LNCaP clone FGC (cell line): ENCODE measurements at regions not wholly inside any gene's neighbourhood (a gene's known extent, or its start where the extent isn't known, plus 50 kb on each side); places are given as distances from the start of the nearest gene placed in this dataset.
A peak's percentile ranks its signal among the peaks of the same experiment; 100 is the strongest.
"Not testable (repeated sequence)": the region's sequence is repeated elsewhere in the genome, so short reads cannot be mapped to it uniquely, and the experiment has no call there.

Source experiments
- DNase-seq: peaks from one replicate; pipeline ENCODE4 v3.0.0-alpha.2; 2011; ENCODE audit warnings: low read depth
- H3K4me3 ChIP-seq: 2 replicates; pipeline ENCODE4 v1.5.1; 2011; ENCODE audit warnings: mild to moderate bottlenecking, low read depth, low read length, control low read depth
- TF ChIP-seq, protein P1 (sequence below): IDR thresholded peaks from 2 replicates; pipeline ENCODE4 v1.5.1; 2012; ENCODE audit warnings: mild to moderate bottlenecking; ENCODE audit not compliant: control insufficient read depth, insufficient read depth; ENCODE audit errors: extremely low read depth

- H3K4me3 ChIP-seq: no peak overlapping the region
- TF ChIP-seq, protein P1, sequence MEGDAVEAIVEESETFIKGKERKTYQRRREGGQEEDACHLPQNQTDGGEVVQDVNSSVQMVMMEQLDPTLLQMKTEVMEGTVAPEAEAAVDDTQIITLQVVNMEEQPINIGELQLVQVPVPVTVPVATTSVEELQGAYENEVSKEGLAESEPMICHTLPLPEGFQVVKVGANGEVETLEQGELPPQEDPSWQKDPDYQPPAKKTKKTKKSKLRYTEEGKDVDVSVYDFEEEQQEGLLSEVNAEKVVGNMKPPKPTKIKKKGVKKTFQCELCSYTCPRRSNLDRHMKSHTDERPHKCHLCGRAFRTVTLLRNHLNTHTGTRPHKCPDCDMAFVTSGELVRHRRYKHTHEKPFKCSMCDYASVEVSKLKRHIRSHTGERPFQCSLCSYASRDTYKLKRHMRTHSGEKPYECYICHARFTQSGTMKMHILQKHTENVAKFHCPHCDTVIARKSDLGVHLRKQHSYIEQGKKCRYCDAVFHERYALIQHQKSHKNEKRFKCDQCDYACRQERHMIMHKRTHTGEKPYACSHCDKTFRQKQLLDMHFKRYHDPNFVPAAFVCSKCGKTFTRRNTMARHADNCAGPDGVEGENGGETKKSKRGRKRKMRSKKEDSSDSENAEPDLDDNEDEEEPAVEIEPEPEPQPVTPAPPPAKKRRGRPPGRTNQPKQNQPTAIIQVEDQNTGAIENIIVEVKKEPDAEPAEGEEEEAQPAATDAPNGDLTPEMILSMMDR: 0 out of 2 replicates have a peak, but pooled peaks have one; percentile 9
- DNase-seq: no peak
Measured at GRCh38 chr15:91447991-91448644, 348.1 kb downstream of the SV2B start.

- DNase-seq, H3K4me3 ChIP-seq: not testable (repeated sequence)
Measured at GRCh38 chr15:91453376-91453775, 353.3 kb downstream of the SV2B start.

DNA sequence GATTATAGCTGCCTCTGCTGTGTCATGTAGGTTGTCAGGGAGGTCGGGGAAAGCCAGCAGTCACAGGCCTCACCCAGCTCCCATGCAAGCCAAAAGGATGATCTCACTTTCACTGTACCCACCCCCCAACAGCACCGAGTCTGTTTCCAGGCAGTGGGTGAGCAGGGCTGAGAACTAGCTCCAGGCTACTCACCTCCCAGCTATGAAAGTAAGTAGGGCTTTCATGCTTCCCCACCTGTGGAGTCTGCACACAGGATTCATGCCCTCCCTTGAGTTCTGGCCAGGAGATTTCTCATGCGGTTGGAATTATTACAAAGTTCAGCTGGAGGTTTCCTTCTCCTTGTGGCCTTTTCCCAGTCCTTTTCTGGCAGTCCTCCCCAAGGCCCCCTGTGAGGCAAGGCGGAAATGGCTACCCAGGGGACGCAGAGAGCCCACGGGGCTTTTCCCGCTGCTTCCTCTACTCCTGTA lies 356.2 kb downstream of the SV2B start:
- TF ChIP-seq, protein P1: no peak
- H3K4me3 ChIP-seq: no peak overlapping the region
- DNase-seq: no peak

DNA sequence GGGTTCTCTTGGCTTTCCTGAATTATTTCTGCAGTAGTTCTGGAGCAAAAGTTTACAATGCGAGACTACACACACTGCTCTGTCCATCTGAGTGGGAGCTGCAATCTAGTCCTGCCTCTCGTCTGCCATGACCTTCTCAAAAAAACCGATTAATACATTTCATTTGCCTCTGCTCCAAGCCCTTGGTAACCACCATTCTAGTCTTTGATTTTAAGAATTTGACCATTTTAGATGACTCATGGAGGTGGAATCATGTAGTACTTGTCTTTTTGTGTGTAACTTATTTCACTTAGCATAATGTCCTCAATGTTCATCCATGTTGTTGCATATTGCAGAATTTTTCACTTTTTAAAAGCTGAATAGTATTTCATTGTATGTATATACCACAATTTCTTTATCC lies 356.9 kb downstream of the SV2B start:
- no peak for DNase-seq
- TF ChIP-seq, protein P1: no peak
- no peak overlapping the region for H3K4me3 ChIP-seq

DNA sequence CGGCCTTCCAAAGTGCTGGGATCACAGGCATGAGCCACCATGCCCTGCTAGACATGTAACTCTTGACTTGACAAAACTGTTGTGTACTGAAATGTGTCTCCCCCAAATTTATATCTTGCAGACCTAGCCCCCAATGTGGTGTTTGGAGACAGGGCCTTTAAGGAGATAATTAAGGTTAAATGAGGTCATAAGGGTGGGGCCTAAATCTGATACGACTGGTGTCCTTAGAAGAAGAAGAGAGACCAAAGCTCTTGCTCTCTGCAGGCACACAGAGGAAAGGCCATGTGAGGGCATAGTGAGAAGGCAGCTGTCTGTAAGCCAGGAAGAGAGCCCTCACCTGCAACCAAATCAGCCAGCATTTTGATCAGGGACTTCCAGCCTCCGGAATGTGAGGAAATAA lies 361.3 kb downstream of the SV2B start:
- TF ChIP-seq, protein P1: no peak
- no peak for DNase-seq

DNA sequence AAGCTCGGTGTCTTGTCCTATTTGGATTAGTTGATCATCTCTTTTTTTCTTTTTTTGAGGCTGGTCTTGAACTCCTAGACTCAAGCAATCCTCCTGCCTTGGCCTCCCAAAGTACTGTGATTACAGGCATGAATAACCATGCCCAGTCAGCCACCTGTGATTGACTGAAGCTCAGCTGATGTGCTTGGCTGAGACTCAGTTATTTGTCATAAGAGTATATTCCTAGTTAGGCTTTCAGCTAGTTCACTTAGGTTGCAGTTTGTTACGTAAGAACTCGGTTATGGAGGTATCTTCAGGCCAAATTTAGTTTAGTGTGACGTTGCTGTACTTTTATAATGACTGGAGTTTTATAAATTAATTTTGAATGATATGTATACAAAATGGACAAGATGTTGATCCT lies 365.0 kb downstream of the SV2B start:
- no peak overlapping the region for H3K4me3 ChIP-seq
- DNase-seq: no peak
- TF ChIP-seq, protein P1: no peak

More for the DNA sequence above, 361.3 kb downstream of the SV2B start:
- H3K4me3 ChIP-seq: no peak overlapping the region

GRCh38 chr15:91465696-91466095 lies 365.6 kb downstream of the SV2B start:
- DNase-seq: no peak
- TF ChIP-seq, protein P1: no peak

More at GRCh38 chr15:91465696-91466095, 365.6 kb downstream of the SV2B start:
- no peak overlapping the region for H3K4me3 ChIP-seq
